ENCODE measurements at regions not wholly inside any gene's neighbourhood (a gene's known extent, or its start where the extent isn't known, plus 50 kb on each side); places are given as distances from the start of the nearest gene placed in this dataset.

DNA sequence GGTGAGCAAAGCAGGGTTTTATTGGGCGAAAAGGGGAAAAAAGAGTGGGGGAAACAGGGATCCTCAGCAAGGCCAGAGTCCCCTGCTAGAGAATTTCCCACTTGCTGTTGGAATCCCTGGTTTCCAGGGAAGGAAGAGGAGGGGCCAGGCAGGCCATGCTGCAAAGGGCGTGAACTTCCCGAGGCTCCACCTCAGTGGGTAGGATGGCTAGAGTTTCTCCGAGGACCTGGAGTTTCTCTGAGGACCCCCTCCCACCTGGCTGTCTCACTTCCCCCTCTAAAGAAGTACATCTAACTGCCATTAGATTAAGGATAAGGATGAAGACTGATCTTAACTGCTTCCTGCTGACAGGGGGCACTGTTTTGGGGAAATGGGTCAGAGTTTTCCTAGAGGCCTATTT is 1239.3 kb upstream of the GJE1 start:
- intact Hi-C loops (cut with DNase I) = no loop called here
- no peak for DNase-seq

DNA sequence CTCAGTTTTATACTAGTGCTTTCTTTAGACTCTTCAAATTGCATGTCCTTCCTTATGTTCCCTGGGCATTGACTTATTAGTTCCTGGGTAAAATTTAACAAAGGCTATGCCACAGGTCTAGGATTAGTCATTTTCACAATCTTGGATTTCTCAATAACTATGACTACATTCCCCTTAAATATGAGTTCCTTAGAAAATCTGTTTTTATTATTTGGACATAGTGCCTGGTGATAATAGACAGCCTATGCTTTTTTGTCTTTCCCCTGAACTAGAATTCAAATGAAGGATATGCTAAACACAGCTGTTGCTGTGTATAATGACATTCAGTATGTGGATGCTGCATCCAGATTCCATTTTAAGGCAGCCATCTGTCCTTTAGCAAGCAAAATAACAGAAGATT is 1252.8 kb upstream of the GJE1 start:
- DNase-seq = no peak
- intact Hi-C loops (cut with DNase I) = no loop called here

DNA sequence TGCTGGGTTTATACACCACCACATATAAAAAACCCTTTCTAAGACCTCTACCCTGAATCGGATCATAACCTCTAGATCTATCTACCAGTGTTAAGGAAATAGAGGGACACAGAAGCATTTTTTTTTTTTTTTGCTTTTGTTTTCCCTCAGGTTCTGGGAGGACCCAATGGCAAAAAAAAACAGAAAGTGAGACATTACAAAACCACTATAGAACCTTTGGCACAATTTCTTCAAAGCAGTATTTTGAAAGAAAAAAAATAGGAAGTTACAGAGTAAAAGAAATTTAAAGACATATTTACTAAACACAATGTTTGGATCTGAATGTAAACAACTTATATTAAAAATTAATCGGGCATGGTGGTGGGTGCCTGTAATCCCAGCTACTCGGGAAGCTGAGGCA is 1258.7 kb upstream of the GJE1 start:
- intact Hi-C loops (cut with DNase I) = no loop called here
- DNase-seq = no peak

DNA sequence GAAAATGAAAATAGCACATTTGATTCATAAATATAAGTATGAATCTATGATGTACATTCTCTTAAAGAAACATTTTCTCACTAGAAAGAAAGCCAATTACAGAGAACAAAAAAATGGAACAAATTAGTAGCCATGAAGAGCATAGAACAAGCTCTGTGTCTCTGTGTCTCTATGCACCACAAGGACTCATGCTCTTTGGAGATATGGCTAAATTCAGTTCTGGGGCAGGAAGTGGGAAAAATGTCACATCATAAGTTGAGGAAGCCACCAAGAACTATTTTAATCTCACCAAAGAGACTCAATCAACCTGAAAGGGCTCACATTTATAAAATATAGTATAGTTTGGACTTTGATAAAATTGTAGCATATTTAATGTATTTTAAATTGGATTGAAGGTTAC is 1259.8 kb upstream of the GJE1 start:
- intact Hi-C loops (cut with DNase I) = no loop called here
- no peak for DNase-seq

DNA sequence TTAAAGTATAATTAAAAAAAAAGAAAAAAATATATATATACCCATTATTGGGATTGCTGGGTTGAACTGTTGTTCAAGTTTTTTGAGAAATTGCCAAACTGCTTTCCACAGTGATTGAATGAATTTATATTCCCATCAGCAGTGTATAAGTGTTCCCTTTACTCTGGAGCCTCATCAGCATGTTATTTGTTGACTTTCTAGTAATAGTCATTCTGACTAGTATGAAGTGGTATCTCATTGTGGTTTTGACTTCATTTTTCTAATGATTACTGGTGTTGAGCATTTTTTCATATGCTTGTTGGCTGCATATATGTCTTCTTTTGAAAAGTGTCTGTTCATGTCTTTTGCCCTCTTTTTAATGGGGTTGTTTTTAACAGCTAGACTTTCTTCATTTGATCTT is 1260.8 kb upstream of the GJE1 start:
- intact Hi-C loops (cut with DNase I) = no loop called here
- no peak for DNase-seq

DNA sequence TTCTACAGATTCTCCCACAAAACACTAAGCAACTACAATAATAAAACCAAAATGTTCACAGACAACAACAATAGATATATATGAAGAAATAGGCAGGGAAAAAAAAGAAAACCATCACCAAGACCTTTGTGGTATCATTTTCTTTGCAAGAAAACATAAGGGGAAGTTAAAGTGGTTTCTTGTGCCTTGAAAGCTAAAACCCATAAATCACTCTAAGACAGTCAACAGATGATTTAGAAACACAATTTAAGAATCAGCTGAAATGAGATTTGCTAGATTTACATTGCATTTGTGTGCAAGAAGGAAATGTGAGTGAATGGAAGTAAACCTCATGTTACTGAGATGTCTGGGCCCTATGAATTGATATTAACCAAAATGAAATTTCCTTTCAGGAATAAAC is 1265.4 kb upstream of the GJE1 start:
- intact Hi-C loops (cut with DNase I) = no loop called here
- DNase-seq = no peak

DNA sequence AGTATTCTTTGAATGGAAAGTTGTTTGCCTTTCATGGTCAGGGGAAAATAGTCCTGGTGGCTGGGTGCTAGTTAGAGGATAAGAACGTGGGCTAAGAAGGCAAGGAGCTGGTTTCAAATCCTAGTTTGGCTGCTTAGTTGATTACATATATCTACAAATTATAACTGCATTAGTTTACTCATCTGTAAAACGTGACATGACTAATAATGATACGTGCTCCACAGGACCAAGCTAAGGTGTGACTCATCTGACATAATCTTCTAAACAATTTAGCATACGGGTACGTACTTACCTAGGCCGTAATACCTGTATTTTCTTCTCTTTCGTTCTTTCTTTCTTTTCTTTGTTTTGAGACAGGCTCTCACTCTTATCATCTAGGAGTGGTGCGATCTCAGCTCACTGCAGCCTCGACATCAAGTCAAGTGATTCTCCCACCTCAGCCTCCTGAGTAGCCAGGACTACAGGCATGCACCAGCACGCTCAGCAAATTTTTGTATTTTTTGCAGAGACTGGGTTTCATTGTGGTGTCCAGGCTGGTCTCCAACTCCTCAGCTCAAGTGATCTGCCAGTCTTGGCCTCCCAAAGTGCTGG is 1274.2 kb upstream of the GJE1 start:
- DNase-seq = peak in 1 of 42 donors; percentile 3
- intact Hi-C loops (cut with DNase I) = no loop called here

DNA sequence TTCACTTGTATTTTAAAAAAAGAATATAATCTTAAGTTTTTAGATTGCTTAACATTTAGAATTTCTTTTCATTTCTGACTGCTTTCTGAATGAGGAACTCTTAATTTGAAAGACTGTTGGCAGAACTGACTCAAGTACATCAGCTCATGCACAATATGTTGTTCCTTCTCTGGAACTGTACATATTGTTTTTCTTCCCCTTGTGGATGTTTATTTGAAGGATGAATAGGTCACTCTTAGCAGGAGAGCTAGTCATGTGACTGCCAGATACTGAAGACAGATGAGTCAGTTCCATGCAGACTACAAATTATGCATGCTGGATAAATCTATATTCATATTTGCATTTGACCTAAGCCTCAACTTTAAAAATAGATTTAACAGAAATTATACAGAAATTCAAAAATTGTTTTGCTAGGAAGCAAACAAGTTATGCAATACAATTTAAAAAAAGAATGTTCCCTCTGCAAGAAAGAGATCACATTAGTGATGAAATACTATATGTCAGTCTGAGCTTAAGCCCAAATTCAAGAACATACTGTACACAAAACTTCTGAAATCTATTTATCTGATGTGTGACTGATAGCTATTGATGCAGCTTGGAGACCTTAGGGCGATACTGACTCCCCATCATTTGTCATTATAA is 1274.9 kb upstream of the GJE1 start:
- DNase-seq = peak in 6 of 42 donors; percentile 1 to 41 (median 6)
- intact Hi-C loops (cut with DNase I) = no loop called here

DNA sequence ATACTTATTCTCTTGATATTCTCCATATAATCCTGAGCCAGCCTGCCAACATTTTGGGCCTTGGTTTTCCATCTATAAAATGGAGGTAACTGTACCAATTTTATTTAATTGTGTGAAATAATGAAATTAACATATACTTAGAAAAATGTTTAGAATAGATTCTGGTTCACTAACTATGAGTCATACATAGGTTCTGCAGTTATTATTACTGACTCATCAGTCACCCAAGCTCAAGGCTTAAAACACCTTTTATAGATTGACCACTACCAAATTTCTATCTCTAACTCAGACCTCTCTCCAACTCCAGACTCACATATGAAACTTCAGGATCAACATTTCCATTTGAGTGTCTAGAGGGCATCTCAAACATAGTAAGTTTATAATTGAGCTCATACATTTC is 1277.2 kb upstream of the GJE1 start:
- DNase-seq = no peak
- intact Hi-C loops (cut with DNase I) = no loop called here

DNA sequence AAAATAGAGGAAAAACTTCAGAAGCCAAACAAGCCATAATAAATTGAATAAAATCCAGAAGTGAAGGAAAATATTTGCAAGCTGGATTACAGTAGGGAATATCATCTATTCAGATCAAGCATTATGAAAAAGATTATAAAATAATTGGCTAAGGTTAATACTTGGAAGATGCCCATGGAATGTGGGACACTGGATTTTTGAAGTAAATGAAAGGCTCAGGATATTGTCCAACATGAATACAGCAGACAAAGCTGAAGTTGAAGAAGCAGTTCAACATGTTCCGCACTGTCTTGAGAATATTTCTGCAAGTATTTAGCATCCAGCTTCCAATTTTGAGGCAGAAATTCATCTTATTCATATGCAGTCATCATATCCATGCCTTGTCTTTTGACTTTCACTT is 1278.4 kb upstream of the GJE1 start:
- intact Hi-C loops (cut with DNase I) = no loop called here

DNA sequence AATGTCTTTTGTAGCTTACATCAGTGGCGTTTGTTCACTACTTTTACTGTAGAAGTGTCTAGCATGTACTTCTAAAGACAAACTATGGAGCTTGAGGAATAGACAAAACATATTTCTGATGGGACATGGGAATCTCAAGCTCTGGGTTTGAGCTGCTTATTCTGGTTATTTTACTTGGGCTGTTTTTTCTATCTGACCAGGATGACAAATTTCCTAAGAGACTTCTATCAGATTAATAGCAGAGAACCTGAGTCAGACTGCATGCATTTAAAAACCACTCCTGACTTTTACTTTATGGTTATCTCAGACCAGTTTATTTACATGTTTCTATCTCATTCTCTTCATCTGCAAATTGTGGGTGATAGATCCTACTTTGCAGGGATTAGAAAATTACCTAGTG is 1282.3 kb upstream of the GJE1 start:
- intact Hi-C loops (cut with DNase I) = no loop called here
- no peak for DNase-seq

More for the DNA sequence above, 1278.4 kb upstream of the GJE1 start:
- DNase-seq = no peak

DNA sequence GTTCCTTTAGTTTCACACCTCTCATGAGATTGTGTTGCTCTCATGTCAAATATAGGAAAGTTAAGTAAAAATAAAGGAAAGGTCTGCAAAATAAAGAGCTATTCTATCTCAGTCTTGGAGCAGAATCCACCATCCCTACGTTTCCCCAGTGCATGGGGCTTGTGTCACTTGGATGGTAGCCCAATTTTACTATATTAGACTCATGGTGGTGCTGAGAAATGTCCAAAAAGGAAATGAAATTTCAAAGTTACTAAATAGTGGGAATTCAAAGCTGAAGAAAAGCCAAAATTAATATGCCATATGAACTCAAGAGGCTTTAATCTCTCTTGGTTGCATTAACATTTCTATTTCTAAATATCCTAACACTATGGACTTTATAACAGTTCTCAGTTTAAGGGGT is 1283.3 kb upstream of the GJE1 start:
- DNase-seq = no peak
- intact Hi-C loops (cut with DNase I) = no loop called here

DNA sequence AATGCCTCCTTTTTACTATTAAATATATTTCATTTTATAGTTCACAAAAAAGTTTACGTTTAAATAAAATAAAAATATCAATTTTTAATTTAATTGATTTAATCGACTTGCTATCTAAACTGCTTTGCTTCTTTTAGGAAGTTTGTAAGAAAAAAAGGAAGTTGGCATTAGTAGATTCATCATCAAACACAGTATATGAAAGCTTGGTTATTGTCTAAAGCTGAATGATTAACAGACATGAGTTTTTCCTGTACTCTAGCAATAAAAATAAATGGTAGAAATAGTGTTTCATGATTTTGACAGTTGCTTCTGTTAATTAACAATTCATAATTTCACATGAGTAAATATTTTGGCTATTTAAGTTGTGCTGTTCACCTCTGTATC is 1285.5 kb upstream of the GJE1 start:
- intact Hi-C loops (cut with DNase I) = no loop called here
- DNase-seq = no peak

DNA sequence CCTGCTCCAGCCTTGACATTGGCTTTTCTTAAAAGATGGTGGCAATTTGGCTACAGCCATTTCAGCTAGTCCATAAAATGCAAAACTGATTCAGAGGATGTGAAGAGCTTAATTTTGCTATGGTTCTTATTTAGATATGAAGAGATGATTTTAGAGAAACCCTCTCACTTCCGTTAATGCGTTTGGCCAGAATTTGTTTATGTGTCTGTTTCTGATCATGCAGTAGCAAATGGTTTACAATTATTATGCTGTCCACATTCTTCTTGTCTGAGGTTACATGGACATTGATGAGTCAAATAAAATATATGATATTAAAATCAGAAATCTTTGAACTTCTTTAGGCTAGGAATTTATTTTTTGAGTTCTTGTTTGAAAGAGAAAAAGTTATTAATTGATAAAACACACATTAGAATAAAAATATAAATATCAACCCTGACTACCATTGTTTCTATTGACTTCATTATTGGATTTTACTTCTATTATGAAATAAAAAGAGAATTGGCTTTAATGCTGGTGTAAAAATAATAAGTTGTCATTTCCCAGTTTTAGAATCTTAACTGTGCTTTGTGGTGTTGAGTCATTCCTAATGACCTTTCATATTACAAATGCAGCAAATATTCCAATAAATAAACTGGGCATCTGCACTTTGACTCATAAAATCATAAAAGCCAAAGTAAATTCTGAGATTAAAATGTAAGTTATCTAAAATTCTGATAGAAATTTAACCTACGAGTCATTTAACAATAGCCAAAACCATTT is 1286.0 kb upstream of the GJE1 start:
- DNase-seq = no peak
- intact Hi-C loops (cut with DNase I) = no loop called here

DNA sequence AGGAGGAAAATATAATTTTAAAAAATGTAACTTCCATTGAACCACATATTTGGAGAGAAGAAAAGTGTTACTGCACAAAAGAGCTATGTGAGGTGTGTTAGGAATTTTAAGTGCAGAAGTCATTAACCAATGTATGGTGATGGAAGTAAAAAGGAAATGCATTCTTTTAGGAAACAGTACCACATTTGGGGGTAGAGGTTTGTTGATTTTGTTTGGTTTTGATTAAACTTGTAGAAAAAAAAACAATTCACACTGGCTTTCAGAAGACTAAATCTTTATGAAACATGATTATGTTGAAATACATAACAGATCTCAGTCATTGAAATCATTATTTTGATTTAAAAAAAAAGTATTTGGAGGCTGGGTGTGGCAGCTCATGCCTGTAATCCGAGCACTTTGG is 1287.0 kb upstream of the GJE1 start:
- intact Hi-C loops (cut with DNase I) = no loop called here
- DNase-seq = no peak

DNA sequence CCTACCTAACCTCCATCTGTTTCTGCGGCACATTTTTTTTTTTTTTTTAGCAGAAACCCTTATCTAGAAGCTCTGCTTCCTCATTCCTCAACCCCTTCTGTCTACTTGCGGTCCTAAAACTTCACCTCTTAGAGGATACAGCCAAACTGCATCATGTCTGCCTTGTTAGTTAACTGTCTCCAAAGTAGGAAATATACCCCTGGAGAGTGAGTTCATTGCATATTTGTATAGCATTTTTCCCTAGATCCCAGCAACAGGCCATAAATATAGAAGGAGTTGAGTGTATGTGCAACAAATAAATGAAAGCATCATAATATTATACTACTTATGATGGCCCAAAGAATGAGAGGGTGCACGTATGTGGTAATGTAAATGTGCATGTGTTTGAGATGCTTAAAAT is 1288.6 kb upstream of the GJE1 start:
- DNase-seq = no peak
- intact Hi-C loops (cut with DNase I) = no loop called here

DNA sequence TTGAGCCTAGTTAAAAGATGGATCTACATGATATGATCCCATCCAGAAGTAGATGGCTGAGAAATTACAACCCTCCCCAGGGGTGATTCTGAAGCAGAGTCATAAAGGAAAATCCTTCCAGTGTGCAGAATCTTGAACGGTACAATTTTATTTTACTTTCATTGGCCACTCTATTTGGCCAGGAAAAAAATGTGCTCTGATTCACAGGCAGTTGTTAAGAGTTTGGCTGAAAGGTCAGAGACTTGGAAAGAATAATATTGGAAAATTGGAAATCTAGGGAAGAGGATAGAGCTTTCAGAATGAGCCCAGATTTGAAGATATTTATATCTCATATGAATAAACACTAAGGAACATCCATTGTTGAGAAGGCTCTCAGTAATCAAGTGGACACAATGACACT is 1299.3 kb upstream of the GJE1 start:
- intact Hi-C loops (cut with DNase I) = no loop called here
- no peak for DNase-seq

DNA sequence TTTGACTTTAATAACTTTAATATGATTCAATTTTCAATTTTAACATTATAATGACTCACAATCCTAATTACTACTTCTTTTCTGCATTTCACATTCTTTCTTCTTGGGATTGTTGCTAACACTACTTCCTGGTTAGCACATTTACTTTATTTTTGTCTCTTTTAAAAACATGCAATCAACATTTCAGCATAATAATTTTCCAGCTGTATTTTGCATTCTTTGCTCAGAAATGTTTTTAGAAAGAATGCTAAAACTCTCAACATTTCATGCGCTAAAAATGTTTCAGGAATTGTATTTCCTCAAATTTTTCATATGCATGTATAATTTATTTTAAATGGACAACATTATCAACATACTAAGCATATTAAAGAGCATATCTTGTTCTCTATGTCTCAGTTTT is 1302.1 kb upstream of the GJE1 start:
- no peak for DNase-seq
- intact Hi-C loops (cut with DNase I) = no loop called here

DNA sequence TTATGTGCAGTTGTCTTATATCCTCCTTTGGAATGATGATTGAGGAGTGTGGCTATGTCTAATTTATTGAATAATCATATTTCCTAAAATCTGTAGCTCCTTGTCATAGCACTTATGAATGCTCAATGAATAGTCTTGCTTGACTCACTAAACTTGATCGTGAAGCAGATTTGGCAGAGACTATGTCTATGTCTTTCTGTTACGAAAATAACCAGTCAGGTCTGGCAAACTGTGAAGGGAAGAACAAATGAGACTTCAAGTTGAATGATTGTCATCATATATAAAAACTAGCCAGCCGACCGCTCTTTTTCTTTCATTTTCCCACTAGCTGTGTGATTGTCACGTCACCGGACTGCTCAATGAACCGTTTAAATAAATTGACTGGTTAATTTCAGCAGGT is 1303.9 kb upstream of the GJE1 start:
- intact Hi-C loops (cut with DNase I) = no loop called here
- DNase-seq = no peak

DNA sequence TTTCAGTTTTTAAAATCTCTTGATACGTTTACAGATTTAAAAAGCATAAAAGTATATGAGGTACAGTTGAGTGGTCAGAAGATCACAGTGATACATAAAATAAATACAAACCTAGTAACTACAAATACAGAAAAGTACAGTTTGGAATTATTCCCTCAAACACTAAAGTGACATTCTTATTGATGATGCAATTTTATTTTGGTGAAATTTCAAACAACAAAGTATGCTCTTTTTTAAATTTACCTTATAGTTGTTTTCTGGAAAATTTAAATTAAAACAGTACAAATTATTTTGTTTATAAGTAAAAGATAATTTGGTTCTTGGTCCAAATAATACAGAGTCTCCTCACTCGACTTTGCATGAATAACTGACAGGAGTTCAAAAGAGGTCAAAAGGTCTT is 1305.1 kb upstream of the GJE1 start:
- intact Hi-C loops (cut with DNase I) = no loop called here
- no peak for DNase-seq

DNA sequence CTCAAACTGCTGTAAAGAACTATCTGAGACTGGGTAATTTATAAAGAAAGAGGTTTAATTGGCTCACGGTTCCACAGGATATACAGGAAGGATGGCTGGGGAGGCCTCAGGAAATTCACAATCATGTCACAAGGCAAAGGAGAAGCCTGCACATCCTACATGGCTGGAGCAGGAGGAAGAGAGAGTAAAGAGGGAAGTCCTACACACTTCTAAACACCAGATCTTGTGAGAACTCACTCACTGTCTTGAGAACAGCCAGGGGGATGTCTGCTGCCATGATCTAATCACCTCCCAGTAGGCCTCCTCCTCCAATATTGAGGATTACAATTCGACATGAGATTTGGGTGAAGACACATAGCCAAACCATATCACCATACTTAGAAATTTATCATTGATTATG is 1307.0 kb upstream of the GJE1 start:
- intact Hi-C loops (cut with DNase I) = no loop called here
- no peak for DNase-seq

All from head of caudate nucleus (tissue), 42 donors.